Endodermal cell (in vitro differentiated cells): ENCODE measurements at regions not wholly inside any gene's neighbourhood (a gene's known extent, or its start where the extent isn't known, plus 50 kb on each side); places are given as distances from the start of the nearest gene placed in this dataset.

Experiments used
- DNase-seq: peaks from one replicate; pipeline ENCODE4 v3.0.0-alpha.2; 2017
- H3K27ac ChIP-seq: 2 replicates; pipeline ENCODE4 v1.5.1; 2013; ENCODE audit warnings: mild to moderate bottlenecking, low read depth, low read length, moderate library complexity
- H3K27me3 ChIP-seq: 2 replicates; pipeline ENCODE4 v1.6.1; 2013; ENCODE audit warnings: mild to moderate bottlenecking, low read length, moderate library complexity; ENCODE audit not compliant: insufficient read depth, control insufficient read depth, poor library complexity, severe bottlenecking
- H3K36me3 ChIP-seq: 2 replicates; pipeline ENCODE4 v1.7.0; 2013; ENCODE audit warnings: mild to moderate bottlenecking, low read length, moderate library complexity; ENCODE audit not compliant: control insufficient read depth, insufficient read depth
- H3K4me1 ChIP-seq: one replicate; pipeline ENCODE4 v1.7.0; 2013; ENCODE audit warnings: low read length; ENCODE audit not compliant: control insufficient read depth, insufficient read depth
- H3K4me3 ChIP-seq: 2 replicates; pipeline ENCODE4 v1.5.1; 2013; ENCODE audit warnings: mild to moderate bottlenecking, low read length, moderate library complexity
- H3K9ac ChIP-seq: 2 replicates; pipeline ENCODE4 v1.6.1; 2013; ENCODE audit warnings: mild to moderate bottlenecking, low read length, moderate library complexity; ENCODE audit not compliant: poor library complexity, severe bottlenecking; ENCODE audit errors: extremely low read depth
- H3K9me3 ChIP-seq: 2 replicates; pipeline ENCODE4 v1.6.1; 2013; ENCODE audit warnings: mild to moderate bottlenecking, low read length, moderate library complexity; ENCODE audit not compliant: control insufficient read depth
- H3K27ac Mint-ChIP-seq: 2 replicates; pipeline ENCODE4 v1.8.0; 2020; ENCODE audit warnings: mixed read lengths
- H3K27me3 Mint-ChIP-seq: 2 replicates; pipeline ENCODE4 v1.8.0; 2021; ENCODE audit warnings: mild to moderate bottlenecking, mixed read lengths; ENCODE audit not compliant: insufficient read depth
- H3K36me3 Mint-ChIP-seq: 2 replicates; pipeline ENCODE4 v1.8.0; 2020; ENCODE audit warnings: low read depth, mixed read lengths
- H3K4me1 Mint-ChIP-seq: 2 replicates; pipeline ENCODE4 v1.8.0; 2020; ENCODE audit warnings: mixed read lengths
- H3K4me3 Mint-ChIP-seq: 2 replicates; pipeline ENCODE4 v1.8.0; 2020; ENCODE audit warnings: mild to moderate bottlenecking, moderate library complexity, mixed read lengths
- H3K9me3 Mint-ChIP-seq: 2 replicates; pipeline ENCODE4 v1.8.0; 2020; ENCODE audit warnings: mild to moderate bottlenecking, mixed read lengths
- WGBS, 2 experiments: methylation state at CpG; one replicate each; pipeline versions ENCODE4 v1.1.5 to v1.1.7; 2013; ENCODE audit warnings: missing lambda C conversion rate in 2 of 2, mixed read lengths in 1 of 2; ENCODE audit not compliant: insufficient coverage in 1 of 2, insufficient read length in 1 of 2; 5-methylcytosine and 5-hydroxymethylcytosine counted together
- TF ChIP-seq, protein P1 (sequence below): fragments of 200-600 bp; sonication (generic); conservative IDR thresholded peaks from 2 replicates; pipeline ENCODE4 v1.5.0; 2021; ENCODE audit warnings: antibody characterized with exemption, mild to moderate bottlenecking

- Histone ChIP-seq H3K9ac (no peak overlapping the region), H3K4me1 (peaks cover 3% of the 10 kb centered on the region), H3K36me3 (no peaks in the 10 kb centered on the region), H3K27me3 (no peaks in the 10 kb centered on the region), H3K27ac (no peak overlapping the region), H3K9me3 (peaks cover under 1% of the 10 kb centered on the region), H3K4me3 (no peak overlapping the region)
- WGBS, 2 experiments, result 87% methylated on average over 2 of the region's 2 CpGs; no CpG with 5 or more reads in 1 of the 2 experiments
- Mint-ChIP-seq H3K4me1 (peaks cover 5% of the 10 kb centered on the region), H3K27ac (no peak overlapping the region), H3K4me3 (no peak overlapping the region), H3K36me3 (no peaks in the 10 kb centered on the region), H3K9me3 (no peaks in the 10 kb centered on the region), H3K27me3 (no peaks in the 10 kb centered on the region)
- DNase-seq, result no peak
- TF ChIP-seq, protein P1, sequence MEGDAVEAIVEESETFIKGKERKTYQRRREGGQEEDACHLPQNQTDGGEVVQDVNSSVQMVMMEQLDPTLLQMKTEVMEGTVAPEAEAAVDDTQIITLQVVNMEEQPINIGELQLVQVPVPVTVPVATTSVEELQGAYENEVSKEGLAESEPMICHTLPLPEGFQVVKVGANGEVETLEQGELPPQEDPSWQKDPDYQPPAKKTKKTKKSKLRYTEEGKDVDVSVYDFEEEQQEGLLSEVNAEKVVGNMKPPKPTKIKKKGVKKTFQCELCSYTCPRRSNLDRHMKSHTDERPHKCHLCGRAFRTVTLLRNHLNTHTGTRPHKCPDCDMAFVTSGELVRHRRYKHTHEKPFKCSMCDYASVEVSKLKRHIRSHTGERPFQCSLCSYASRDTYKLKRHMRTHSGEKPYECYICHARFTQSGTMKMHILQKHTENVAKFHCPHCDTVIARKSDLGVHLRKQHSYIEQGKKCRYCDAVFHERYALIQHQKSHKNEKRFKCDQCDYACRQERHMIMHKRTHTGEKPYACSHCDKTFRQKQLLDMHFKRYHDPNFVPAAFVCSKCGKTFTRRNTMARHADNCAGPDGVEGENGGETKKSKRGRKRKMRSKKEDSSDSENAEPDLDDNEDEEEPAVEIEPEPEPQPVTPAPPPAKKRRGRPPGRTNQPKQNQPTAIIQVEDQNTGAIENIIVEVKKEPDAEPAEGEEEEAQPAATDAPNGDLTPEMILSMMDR, result no peak
These were observed 457.0 kb downstream of the ADAMTS20 start for GRCh38 chr12:43094886-43095575.

- no peaks in the 10 kb centered on the region for H3K27me3 ChIP-seq
- no peaks in the 10 kb centered on the region for H3K4me1 ChIP-seq
- no peak overlapping the region for H3K4me3 Mint-ChIP-seq
- WGBS, 2 experiments, result 84 to 93% methylated on average over 2 of the region's 2 CpGs
- DNase-seq, result no peak
- H3K27me3 Mint-ChIP-seq, result no peaks in the 10 kb centered on the region
- no peak overlapping the region for H3K4me3 ChIP-seq
- no peak overlapping the region for H3K27ac Mint-ChIP-seq
- no peaks in the 10 kb centered on the region for H3K36me3 Mint-ChIP-seq
- H3K27ac ChIP-seq, result no peak overlapping the region
- no peak overlapping the region for H3K9ac ChIP-seq
- no peaks in the 10 kb centered on the region for H3K36me3 ChIP-seq
- TF ChIP-seq, protein P1, result no peak
- peaks cover 28% of the 10 kb centered on the region for H3K9me3 ChIP-seq
- H3K4me1 Mint-ChIP-seq, result no peaks in the 10 kb centered on the region
- H3K9me3 Mint-ChIP-seq, result peaks cover 17% of the 10 kb centered on the region
These were observed 461.0 kb downstream of the ADAMTS20 start for GRCh38 chr12:43090981-43091380.

- no peaks in the 10 kb centered on the region for H3K36me3 ChIP-seq
- H3K27me3 ChIP-seq, result no peaks in the 10 kb centered on the region
- peaks cover 54% of the 10 kb centered on the region for H3K9me3 ChIP-seq
- TF ChIP-seq, protein P1, result no peak
- H3K4me3 ChIP-seq, result no peak overlapping the region
- H3K4me1 ChIP-seq, result no peaks in the 10 kb centered on the region
- H3K9ac ChIP-seq, result no peak overlapping the region
- no peak for DNase-seq
- Mint-ChIP-seq H3K4me3 (no peak overlapping the region), H3K9me3 (peaks cover 49% of the 10 kb centered on the region), H3K27me3 (no peaks in the 10 kb centered on the region), H3K4me1 (no peaks in the 10 kb centered on the region), H3K36me3 (peaks cover 4% of the 10 kb centered on the region), H3K27ac (no peak overlapping the region)
- H3K27ac ChIP-seq, result no peak overlapping the region
- WGBS, 2 experiments, result 96 to 100% methylated on average over 1 to 3 of the region's 3 CpGs
These were observed 464.6 kb downstream of the ADAMTS20 start for GRCh38 chr12:43087195-43088091.
